HUDEP-2 (cell line): ENCODE measurements at regions not wholly inside any gene's neighbourhood (a gene's known extent, or its start where the extent isn't known, plus 50 kb on each side); places are given as distances from the start of the nearest gene placed in this dataset.
A peak's percentile ranks its signal among the peaks of the same experiment; 100 is the strongest.

ENCODE experiments used
- DNase-seq, 76 experiments: peaks; one replicate each; lab custom pipeline; 2025; ENCODE audit not compliant: unreplicated experiment in 76 of 76; lab: John Stamatoyannopoulos, UW

DNA sequence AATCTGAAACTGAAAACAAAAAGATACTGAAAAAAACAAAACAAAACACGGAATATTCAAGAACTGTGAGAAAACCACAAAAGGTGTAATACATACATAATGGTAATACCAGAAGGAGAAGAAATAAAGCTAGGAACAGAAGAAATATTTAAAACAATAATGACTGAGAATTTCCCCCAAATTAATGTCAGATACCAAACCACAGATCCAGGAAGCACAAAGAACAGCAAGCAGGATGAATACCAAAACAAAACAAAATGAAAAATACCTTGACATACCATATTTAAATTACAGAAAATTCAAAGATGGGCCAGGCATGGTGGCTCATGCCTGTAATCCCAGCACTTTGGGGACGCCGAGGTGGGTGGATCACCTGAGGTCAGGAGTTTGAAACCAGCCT lies 57.7 kb upstream of the PARD3 start:
- no peak for DNase-seq

DNA sequence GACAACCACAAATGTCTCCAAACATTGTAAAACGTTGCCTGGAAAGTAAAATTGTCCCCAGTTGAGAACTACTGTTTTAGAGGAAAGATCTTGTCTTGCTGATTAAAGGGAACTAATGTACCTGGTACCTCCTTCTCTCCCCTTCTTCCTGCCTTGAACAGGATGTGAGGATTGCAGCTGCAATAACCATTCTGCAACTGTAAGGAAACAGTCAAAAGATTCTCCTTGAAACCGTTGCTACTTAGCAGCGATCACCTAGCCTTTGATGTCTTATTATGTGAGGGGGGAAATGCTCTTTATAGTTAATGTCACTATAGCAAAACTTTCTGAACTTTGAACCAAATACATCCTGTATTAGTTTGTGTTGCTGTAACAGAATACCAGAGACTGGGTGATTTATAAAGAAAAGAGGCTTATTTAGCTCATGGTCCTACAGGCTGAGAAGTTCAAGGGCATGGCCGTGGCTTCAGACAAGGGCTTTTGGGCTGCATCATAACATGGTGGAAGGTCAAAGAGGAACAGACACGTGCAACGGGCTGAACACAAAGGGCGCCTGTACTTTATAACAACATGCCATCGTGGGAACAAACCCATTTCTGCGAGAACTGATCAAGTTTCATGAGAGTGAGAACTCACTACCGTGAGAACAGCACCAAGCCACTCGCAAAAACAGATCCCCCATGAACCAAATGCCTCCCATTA lies 54.2 kb upstream of the PARD3 start:
- DNase-seq: no peak

DNA sequence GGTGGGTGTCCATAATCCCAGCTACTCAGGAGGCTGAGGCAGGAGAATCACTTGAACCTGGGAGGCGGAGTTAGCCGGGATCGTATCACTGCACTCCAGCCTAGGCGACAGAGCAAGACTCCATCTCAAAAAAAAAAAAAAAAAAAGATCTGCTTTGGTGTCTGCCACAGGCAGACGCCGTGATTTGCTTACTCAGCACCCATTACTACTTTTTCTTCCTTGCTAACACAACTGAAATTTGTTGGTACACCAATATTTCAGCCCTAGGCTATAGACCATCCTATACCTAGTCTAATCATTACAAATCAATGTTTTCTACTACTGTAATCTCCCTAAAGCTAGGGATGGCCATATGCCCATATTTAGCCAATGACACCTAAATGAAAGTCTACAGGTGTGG lies 53.5 kb upstream of the PARD3 start:
- DNase-seq: no peak

DNA sequence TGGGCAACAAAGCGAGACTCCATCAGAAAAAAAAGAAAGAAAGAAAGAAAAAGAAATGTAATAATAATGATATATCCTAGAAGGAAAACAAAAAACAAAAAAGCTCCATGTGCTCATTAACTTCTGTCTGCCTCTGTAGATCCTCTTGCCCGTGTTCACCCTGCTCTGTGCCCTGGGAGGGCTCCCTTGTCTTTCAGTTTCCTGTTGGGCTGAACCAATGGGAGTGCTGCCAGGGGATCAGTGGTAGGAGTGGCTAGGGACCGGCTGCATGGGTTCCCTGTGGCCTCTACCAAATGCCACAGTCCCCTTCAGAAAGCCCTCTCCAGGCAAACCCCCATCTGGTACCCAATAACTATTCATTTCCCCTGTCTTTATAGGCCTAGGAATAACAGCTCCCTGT lies 51.8 kb upstream of the PARD3 start:
- DNase-seq: peak in 8 of 76 experiments; percentile 0 to 11 (median 4)
